ENCODE measurements at regions not wholly inside any gene's neighbourhood (a gene's known extent, or its start where the extent isn't known, plus 50 kb on each side); places are given as distances from the start of the nearest gene placed in this dataset.

- Histone ChIP-seq H3K79me2 (ENCODE audit: insufficient read depth, low read length) (no peaks in the 10 kb centered on the region), H3K9me3 (ENCODE audit: insufficient read depth, low read depth, low read length) (no peaks in the 10 kb centered on the region), H4K20me1 (ENCODE audit: insufficient read depth, low read length, poor library complexity, severe bottlenecking) (no peaks in the 10 kb centered on the region), H2AFZ (ENCODE audit: low read length) (no peak overlapping the region), H3K9ac (ENCODE audit: low read depth, low read length, poor library complexity, severe bottlenecking) (no peak overlapping the region), H3F3A (ENCODE audit: low read depth) (no peaks in the 10 kb centered on the region), H3K4me3 (ENCODE audit: low read length, poor library complexity, severe bottlenecking) (no peak overlapping the region), H3K9me2 (replicated peaks; ENCODE audit: low read depth, low read length) (no peaks in the 10 kb centered on the region), H3K36me3 (ENCODE audit: insufficient read depth, low read length) (no peaks in the 10 kb centered on the region), H3K4me2 (ENCODE audit: low read depth, low read length, poor library complexity, severe bottlenecking) (no peak overlapping the region), H3K4me1 (ENCODE audit: insufficient read depth, low read length, poor library complexity, severe bottlenecking) (no peaks in the 10 kb centered on the region), H3K27me3 (ENCODE audit: insufficient read depth, low read length, poor library complexity, severe bottlenecking) (no peaks in the 10 kb centered on the region)
- TF ChIP-seq EZH2phosphoT487 (IDR thresholded peaks at IDR 0.05; ENCODE audit: borderline replicate concordance), result no peak
- no peak for TF ChIP-seq CTCF (conservative IDR thresholded peaks at IDR 0.05; ENCODE audit: low read length)
These were observed 225.1 kb upstream of the PMEPA1 start for GRCh38 chr20:57934913-57935312.

GRCh38 chr20:57934007-57934805 is 224.4 kb upstream of the PMEPA1 start:
- Histone ChIP-seq H3K79me2 (ENCODE audit: insufficient read depth, low read length) (no peaks in the 10 kb centered on the region), H3K9me2 (replicated peaks; ENCODE audit: low read depth, low read length) (no peaks in the 10 kb centered on the region), H3K9me3 (ENCODE audit: insufficient read depth, low read depth, low read length) (no peaks in the 10 kb centered on the region; the same call in 1 of the 2 replicates), H2AFZ (ENCODE audit: low read length) (no peak overlapping the region), H3K36me3 (ENCODE audit: insufficient read depth, low read length) (no peaks in the 10 kb centered on the region), H4K20me1 (ENCODE audit: insufficient read depth, low read length, poor library complexity, severe bottlenecking) (no peaks in the 10 kb centered on the region), H3K9ac (ENCODE audit: low read depth, low read length, poor library complexity, severe bottlenecking) (no peak overlapping the region), H3K4me3 (ENCODE audit: low read length, poor library complexity, severe bottlenecking) (no peak overlapping the region), H3K4me2 (ENCODE audit: low read depth, low read length, poor library complexity, severe bottlenecking) (no peak overlapping the region), H3F3A (ENCODE audit: low read depth) (no peaks in the 10 kb centered on the region), H3K27me3 (ENCODE audit: insufficient read depth, low read length, poor library complexity, severe bottlenecking) (no peaks in the 10 kb centered on the region), H3K4me1 (ENCODE audit: insufficient read depth, low read length, poor library complexity, severe bottlenecking) (no peaks in the 10 kb centered on the region)
- no peak for TF ChIP-seq CTCF (conservative IDR thresholded peaks at IDR 0.05; ENCODE audit: low read length)
- no peak for TF ChIP-seq EZH2phosphoT487 (IDR thresholded peaks at IDR 0.05; ENCODE audit: borderline replicate concordance)

GRCh38 chr20:57932227-57932864 is 222.5 kb upstream of the PMEPA1 start:
- no peaks in the 10 kb centered on the region for H3F3A ChIP-seq (ENCODE audit: low read depth)
- H4K20me1 ChIP-seq (ENCODE audit: insufficient read depth, low read length, poor library complexity, severe bottlenecking), result no peaks in the 10 kb centered on the region
- no peak overlapping the region for H3K9ac ChIP-seq (ENCODE audit: low read depth, low read length, poor library complexity, severe bottlenecking)
- H2AFZ ChIP-seq (ENCODE audit: low read length), result no peak overlapping the region
- H3K9me2 ChIP-seq (replicated peaks; ENCODE audit: low read depth, low read length), result no peaks in the 10 kb centered on the region
- no peaks in the 10 kb centered on the region for H3K4me1 ChIP-seq (ENCODE audit: insufficient read depth, low read length, poor library complexity, severe bottlenecking)
- no peaks in the 10 kb centered on the region for H3K79me2 ChIP-seq (ENCODE audit: insufficient read depth, low read length)
- H3K36me3 ChIP-seq (ENCODE audit: insufficient read depth, low read length), result no peaks in the 10 kb centered on the region
- H3K9me3 ChIP-seq (ENCODE audit: insufficient read depth, low read depth, low read length), result no peaks in the 10 kb centered on the region; the same call in 1 of the 2 replicates
- no peak overlapping the region for H3K4me2 ChIP-seq (ENCODE audit: low read depth, low read length, poor library complexity, severe bottlenecking)
- no peak overlapping the region for H3K4me3 ChIP-seq (ENCODE audit: low read length, poor library complexity, severe bottlenecking)
- no peaks in the 10 kb centered on the region for H3K27me3 ChIP-seq (ENCODE audit: insufficient read depth, low read length, poor library complexity, severe bottlenecking)
- no peak for TF ChIP-seq EZH2phosphoT487 (IDR thresholded peaks at IDR 0.05; ENCODE audit: borderline replicate concordance)
- no peak for TF ChIP-seq CTCF (conservative IDR thresholded peaks at IDR 0.05; ENCODE audit: low read length)
